ENCODE measurements at regions not wholly inside any gene's neighbourhood (a gene's known extent, or its start where the extent isn't known, plus 50 kb on each side); places are given as distances from the start of the nearest gene placed in this dataset.

DNA sequence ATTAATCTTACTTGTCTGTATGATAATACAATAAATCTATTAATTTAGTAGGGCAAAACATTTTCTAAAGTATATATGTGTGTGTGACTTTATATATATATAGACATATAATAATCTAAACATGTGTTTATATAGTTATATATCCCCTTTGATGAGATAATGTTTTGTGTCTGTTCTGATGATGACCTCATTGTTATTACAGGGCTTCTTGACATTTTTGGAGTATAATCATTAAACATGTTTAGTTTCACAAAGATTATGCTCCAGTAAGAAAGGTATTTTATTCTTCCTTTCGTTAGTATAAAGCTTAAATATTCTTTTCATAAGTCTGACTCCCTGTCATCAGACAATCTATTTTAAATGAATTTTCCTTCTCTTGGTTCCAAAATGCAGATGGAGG is 62.3 kb upstream of the CABCOCO1 start:
- in situ Hi-C loops (cut with MboI): no loop called here
- Histone ChIP-seq H3K9me3 (replicated peaks; ENCODE audit: control insufficient read depth, insufficient read depth, low read depth, low read length) (no peaks in the 10 kb centered on the region), H2AFZ (ENCODE audit: low read depth, low read length) (no peak overlapping the region), H3K4me2 (ENCODE audit: insufficient read depth, low read length) (no peak overlapping the region), H3K27me3 (ENCODE audit: control insufficient read depth in 2 of 2, insufficient read depth in 2 of 2, low read length in 2 of 2) (no peaks in the 10 kb centered on the region), H3K9ac (ENCODE audit: insufficient read depth in 1 of 2, low read depth in 2 of 2, low read length in 2 of 2) (no peak overlapping the region), H3K79me2 (ENCODE audit: control insufficient read depth, insufficient read depth, low read length) (no peaks in the 10 kb centered on the region), H3K9me1 (ENCODE audit: control insufficient read depth, insufficient read depth, low read length) (no peaks in the 10 kb centered on the region), H3K4me3 (no peak overlapping the region), H4K20me1 (replicated peaks; ENCODE audit: control insufficient read depth, insufficient read depth, low read length) (no peaks in the 10 kb centered on the region), H3K36me3 (ENCODE audit: control insufficient read depth, insufficient read depth, low read length) (no peaks in the 10 kb centered on the region), H3K4me1 (replicated peaks in 1 of 2; ENCODE audit: control insufficient read depth in 2 of 2, insufficient read depth in 2 of 2, low read length in 2 of 2) (no peaks in the 10 kb centered on the region), H3K27ac (ENCODE audit: extremely low read depth, low read depth, low read length) (no peak overlapping the region)
- no peak for TF ChIP-seq ZNF699 (CRISPR knock-in tag; IDR thresholded peaks at IDR 0.05; ENCODE audit: insufficient replicate concordance)
- TF ChIP-seq PYGO2 (tag; IDR thresholded peaks at IDR 0.05): no peak
- TF ChIP-seq FUS (optimal IDR thresholded peaks at IDR 0.05; ENCODE audit: low read depth, low read length): no peak
- TF ChIP-seq, protein P1, sequence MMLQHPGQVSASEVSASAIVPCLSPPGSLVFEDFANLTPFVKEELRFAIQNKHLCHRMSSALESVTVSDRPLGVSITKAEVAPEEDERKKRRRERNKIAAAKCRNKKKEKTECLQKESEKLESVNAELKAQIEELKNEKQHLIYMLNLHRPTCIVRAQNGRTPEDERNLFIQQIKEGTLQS (IDR thresholded peaks at IDR 0.05): peak; percentile 51
- TF ChIP-seq, protein P1 (CRISPR knock-in tag; conservative IDR thresholded peaks at IDR 0.05): no peak
- TF ChIP-seq ZBTB7A (IDR thresholded peaks at IDR 0.05; ENCODE audit: borderline replicate concordance, control insufficient read depth, low read depth, low read length): no peak
- intact Hi-C loops (cut with micrococcal nuclease): no loop called here
- ATAC-seq: no peak
- POLR2A ChIA-PET: interaction anchor here (0.6 to 1.1 kb wide), 2 partner anchors 10 to 219 kb away, joined by 3 read pairs; no protein-coding TSS in a partner anchor
- no TSS peak for BruUV-seq (replicated peaks)
- no peak for FAIRE-seq
- CTCF ChIA-PET (ENCODE audit: low intra/inter-chr PET ratio): no interaction called here
- no peak for DNase-seq (ENCODE audit: extremely low read depth in 1 of 4, low spot score in 3 of 4)
- 0% methylated on average over 1 of the region's 1 CpG for WGBS (ENCODE audit: insufficient coverage, low coverage, missing lambda C conversion rate)

All from K562 (cell line).